ENCODE measurements at regions not wholly inside any gene's neighbourhood (a gene's known extent, or its start where the extent isn't known, plus 50 kb on each side); places are given as distances from the start of the nearest gene placed in this dataset.

DNA sequence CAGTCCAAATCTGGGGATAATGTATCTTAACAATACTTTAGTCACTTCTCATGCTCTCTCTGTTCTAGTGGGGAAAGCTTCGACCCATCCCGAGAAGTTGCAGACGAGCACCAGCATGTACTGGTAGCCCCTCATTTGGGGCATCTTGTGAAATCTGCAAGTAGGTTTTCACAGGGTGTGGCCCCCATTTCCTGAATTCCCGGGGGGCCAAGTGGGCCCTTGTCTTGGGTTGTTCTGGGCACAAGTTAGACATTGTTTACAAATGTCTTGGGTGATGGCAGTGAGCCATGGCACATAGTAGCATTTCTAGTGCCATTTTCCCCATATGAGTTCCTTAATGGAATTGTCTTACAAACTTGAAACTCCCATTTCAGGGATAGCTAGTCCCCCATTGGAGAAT, 216.7 kb upstream of the KCND2 start:
- CTCF ChIA-PET, result no interaction called here
- Histone ChIP-seq H3K4me2 (no peak overlapping the region), H3K4me1 (replicated peaks; ENCODE audit: insufficient read depth) (peaks cover 45% of the 10 kb centered on the region), H3K9me3 (ENCODE audit: insufficient read depth, low read depth) (peaks cover 14% of the 10 kb centered on the region), H3K27ac (no peak overlapping the region), H3K79me2 (ENCODE audit: low read depth) (no peaks in the 10 kb centered on the region), H2AFZ (no peak overlapping the region), H3K27me3 (ENCODE audit: insufficient read depth, low read depth) (no peaks in the 10 kb centered on the region), H3K36me3 (ENCODE audit: low read depth) (no peaks in the 10 kb centered on the region; the same call in 1 of the 2 replicates), H3K9me2 (ENCODE audit: insufficient read depth) (no peaks in the 10 kb centered on the region), H3F3A (ENCODE audit: insufficient read depth, low read depth) (peaks cover 35% of the 10 kb centered on the region), H3K4me3 (no peak overlapping the region), H4K20me1 (ENCODE audit: insufficient read depth) (no peaks in the 10 kb centered on the region)
- TF ChIP-seq, protein P1, sequence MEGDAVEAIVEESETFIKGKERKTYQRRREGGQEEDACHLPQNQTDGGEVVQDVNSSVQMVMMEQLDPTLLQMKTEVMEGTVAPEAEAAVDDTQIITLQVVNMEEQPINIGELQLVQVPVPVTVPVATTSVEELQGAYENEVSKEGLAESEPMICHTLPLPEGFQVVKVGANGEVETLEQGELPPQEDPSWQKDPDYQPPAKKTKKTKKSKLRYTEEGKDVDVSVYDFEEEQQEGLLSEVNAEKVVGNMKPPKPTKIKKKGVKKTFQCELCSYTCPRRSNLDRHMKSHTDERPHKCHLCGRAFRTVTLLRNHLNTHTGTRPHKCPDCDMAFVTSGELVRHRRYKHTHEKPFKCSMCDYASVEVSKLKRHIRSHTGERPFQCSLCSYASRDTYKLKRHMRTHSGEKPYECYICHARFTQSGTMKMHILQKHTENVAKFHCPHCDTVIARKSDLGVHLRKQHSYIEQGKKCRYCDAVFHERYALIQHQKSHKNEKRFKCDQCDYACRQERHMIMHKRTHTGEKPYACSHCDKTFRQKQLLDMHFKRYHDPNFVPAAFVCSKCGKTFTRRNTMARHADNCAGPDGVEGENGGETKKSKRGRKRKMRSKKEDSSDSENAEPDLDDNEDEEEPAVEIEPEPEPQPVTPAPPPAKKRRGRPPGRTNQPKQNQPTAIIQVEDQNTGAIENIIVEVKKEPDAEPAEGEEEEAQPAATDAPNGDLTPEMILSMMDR (conservative IDR thresholded peaks at IDR 0.05), result no peak
- TF ChIP-seq EZH2 (IDR thresholded peaks at IDR 0.05; ENCODE audit: low read depth), result no peak
- no TSS peak for BruUV-seq (replicated peaks)
- intact Hi-C loops (cut with micrococcal nuclease; ENCODE audit: unreplicated experiment), result loop anchor here (10.0 kb wide), 2 partner anchors 121 to 499 kb away; no protein-coding TSS in a partner anchor
- DNase-seq, result no peak
- POLR2A ChIA-PET (ENCODE audit: unreplicated experiment), result no interaction called here

DNA sequence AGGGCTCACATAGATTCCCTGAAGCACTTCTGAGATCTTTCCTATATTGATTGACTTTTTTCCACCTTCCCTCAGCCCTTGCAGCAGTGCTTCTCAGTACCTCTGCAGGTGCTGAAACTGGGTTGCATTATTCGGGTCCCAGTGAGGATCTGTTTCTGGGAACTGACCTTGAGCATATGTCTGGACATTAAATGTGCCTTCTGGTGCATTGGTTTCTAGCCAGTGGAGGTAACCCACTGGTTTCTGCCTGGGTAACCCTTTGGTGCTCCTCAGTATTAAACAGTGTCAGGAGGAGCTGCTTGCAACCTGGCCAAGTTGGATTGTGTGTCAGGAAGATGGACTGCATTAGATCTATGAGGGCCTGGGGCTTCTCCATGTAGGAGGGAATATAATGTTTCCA, 213.3 kb upstream of the KCND2 start:
- no peaks in the 10 kb centered on the region for H3K79me2 ChIP-seq (ENCODE audit: low read depth)
- no peak overlapping the region for H3K4me3 ChIP-seq
- intact Hi-C loops (cut with micrococcal nuclease; ENCODE audit: unreplicated experiment), result loop anchor here (10.0 kb wide), 2 partner anchors 125 to 495 kb away; no protein-coding TSS in a partner anchor
- H3K9me2 ChIP-seq (ENCODE audit: insufficient read depth), result no peaks in the 10 kb centered on the region
- H3K36me3 ChIP-seq (ENCODE audit: low read depth), result no peaks in the 10 kb centered on the region
- H2AFZ ChIP-seq, result no peak overlapping the region
- no peak overlapping the region for H3K4me2 ChIP-seq
- H3K4me1 ChIP-seq (replicated peaks; ENCODE audit: insufficient read depth), result peaks cover 12% of the 10 kb centered on the region
- TF ChIP-seq EZH2 (IDR thresholded peaks at IDR 0.05; ENCODE audit: low read depth), result no peak
- TF ChIP-seq, protein P1 (conservative IDR thresholded peaks at IDR 0.05), result no peak
- peaks cover 10% of the 10 kb centered on the region; the same call in 1 of the 2 replicates for H3F3A ChIP-seq (ENCODE audit: insufficient read depth, low read depth)
- H3K27me3 ChIP-seq (ENCODE audit: insufficient read depth, low read depth), result no peaks in the 10 kb centered on the region
- ChIA-PET CTCF (no interaction called here), POLR2A (ENCODE audit: unreplicated experiment) (no interaction called here)
- H3K27ac ChIP-seq, result no peak overlapping the region
- no TSS peak for BruUV-seq (replicated peaks)
- DNase-seq, result no peak
- peaks cover 7% of the 10 kb centered on the region; the same call in 1 of the 2 replicates for H3K9me3 ChIP-seq (ENCODE audit: insufficient read depth, low read depth)
- no peaks in the 10 kb centered on the region for H4K20me1 ChIP-seq (ENCODE audit: insufficient read depth)

DNA sequence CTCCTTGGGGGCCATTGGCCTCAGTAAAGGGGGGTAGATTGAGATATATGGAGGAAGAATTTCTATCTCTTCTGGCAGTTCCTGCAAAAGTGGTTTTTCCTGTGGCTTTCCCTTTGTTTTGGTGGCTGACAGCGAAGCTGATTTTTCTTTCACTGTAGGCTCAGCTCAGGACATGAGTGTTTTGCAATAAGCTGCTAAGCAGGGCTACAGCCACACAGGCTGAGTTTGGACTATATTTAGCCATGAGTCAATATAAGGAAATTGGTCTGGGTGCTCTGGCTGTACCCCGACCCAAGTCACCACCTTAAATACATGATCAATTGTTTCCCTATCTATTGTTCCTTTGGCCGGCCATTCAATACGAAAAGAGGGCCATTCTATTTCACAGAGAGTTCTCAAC, 212.7 kb upstream of the KCND2 start:
- ChIA-PET POLR2A (ENCODE audit: unreplicated experiment) (no interaction called here), CTCF (no interaction called here)
- Histone ChIP-seq H3K27me3 (ENCODE audit: insufficient read depth, low read depth) (no peaks in the 10 kb centered on the region), H3K79me2 (ENCODE audit: low read depth) (no peaks in the 10 kb centered on the region), H3K36me3 (ENCODE audit: low read depth) (no peaks in the 10 kb centered on the region), H3K27ac (no peak overlapping the region), H3K9me2 (ENCODE audit: insufficient read depth) (no peaks in the 10 kb centered on the region), H3K9me3 (ENCODE audit: insufficient read depth, low read depth) (peaks cover 7% of the 10 kb centered on the region; the same call in 1 of the 2 replicates), H3K4me2 (no peak overlapping the region), H3K4me3 (no peak overlapping the region), H2AFZ (no peak overlapping the region), H3F3A (ENCODE audit: insufficient read depth, low read depth) (peaks cover 3% of the 10 kb centered on the region; the same call in 1 of the 2 replicates), H4K20me1 (ENCODE audit: insufficient read depth) (no peaks in the 10 kb centered on the region), H3K4me1 (replicated peaks; ENCODE audit: insufficient read depth) (peaks cover 6% of the 10 kb centered on the region)
- intact Hi-C loops (cut with micrococcal nuclease; ENCODE audit: unreplicated experiment), result no loop called here
- no peak for TF ChIP-seq EZH2 (IDR thresholded peaks at IDR 0.05; ENCODE audit: low read depth)
- TF ChIP-seq, protein P1 (conservative IDR thresholded peaks at IDR 0.05), result no peak
- BruUV-seq (replicated peaks), result no TSS peak
- DNase-seq, result no peak
